IMR-90 (cell line): ENCODE measurements at regions not wholly inside any gene's neighbourhood (a gene's known extent, or its start where the extent isn't known, plus 50 kb on each side); places are given as distances from the start of the nearest gene placed in this dataset.

Experiments
- ATAC-seq: fragments of 200-7000 bp; cut with Tn5 transposase; 2 replicates; pipeline ENCODE4 v1.9.1; 2020; ENCODE audit warnings: low read depth, mild to moderate bottlenecking, moderate library complexity
- BruUV-seq: library from RNA; stranded (reverse); fragments of 400-500 nt; replicated peaks from 2 replicates; lab custom pipeline; 2021; lab: Mats Ljungman, UMichigan
- CTCF ChIA-PET: fragments of 300-600 bp; formaldehyde crosslinking; extraction: SDS; loops from one replicate; lab custom pipeline; 2021; ENCODE audit warnings: antibody characterized with exemption; lab: Yijun Ruan, JAX
- POLR2A ChIA-PET: fragments of 300-600 bp; sonication (Branson Sonifier 250); formaldehyde crosslinking; loops from one replicate; lab custom pipeline; 2022; ENCODE audit warnings: antibody characterized with exemption; ENCODE audit not compliant: unreplicated experiment; lab: Charles Lee
- DNase-seq: peaks from one replicate; pipeline ENCODE4 v3.0.0; 2013
- H2AFZ ChIP-seq: replicated peaks from 2 replicates; pipeline ENCODE3; 2013; ENCODE audit warnings: low read length, mild to moderate bottlenecking; ENCODE audit not compliant: poor library complexity
- H2AK5ac ChIP-seq: 2 replicates; pipeline ENCODE4 v1.6.1; 2013; ENCODE audit warnings: low read depth, low read length, inconsistent platforms
- H2AK9ac ChIP-seq: replicated peaks from 2 replicates; pipeline ENCODE3; 2013; ENCODE audit warnings: mild to moderate bottlenecking, low read depth, low read length, moderate library complexity; ENCODE audit not compliant: poor library complexity
- H2BK120ac ChIP-seq: 2 replicates; pipeline ENCODE4 v1.6.1; 2013; ENCODE audit warnings: low read depth, low read length, inconsistent platforms
- H2BK15ac ChIP-seq: 3 replicates; pipeline ENCODE4 v1.6.1; 2013; ENCODE audit warnings: low read depth, low read length, inconsistent platforms
- H2BK20ac ChIP-seq: 2 replicates; pipeline ENCODE4 v1.6.1; 2013; ENCODE audit warnings: low read depth, mild to moderate bottlenecking, inconsistent platforms, low read length, moderate library complexity
- H2BK5ac ChIP-seq: 2 replicates; pipeline ENCODE4 v1.6.1; 2013; ENCODE audit warnings: mild to moderate bottlenecking, low read depth, low read length, inconsistent platforms; ENCODE audit not compliant: poor library complexity, severe bottlenecking
- H3K14ac ChIP-seq: replicated peaks from 2 replicates; pipeline ENCODE4 v1.6.1; 2013; ENCODE audit warnings: low read depth, low read length, inconsistent platforms
- H3K18ac ChIP-seq: 2 replicates; pipeline ENCODE4 v1.6.1; 2013; ENCODE audit warnings: low read depth, low read length, control low read depth
- H3K23ac ChIP-seq: 2 replicates; pipeline ENCODE4 v1.6.1; 2013; ENCODE audit warnings: low read depth, low read length, inconsistent platforms
- H3K27ac ChIP-seq: 2 replicates; pipeline ENCODE4 v1.5.1; 2013; ENCODE audit warnings: mild to moderate bottlenecking, control low read depth, low read length; ENCODE audit not compliant: insufficient read depth
- H3K27me3 ChIP-seq: 2 replicates; pipeline ENCODE4 v1.6.1; 2013; ENCODE audit warnings: low read length; ENCODE audit not compliant: control insufficient read depth, insufficient read depth
- H3K36me3 ChIP-seq: 2 replicates; pipeline ENCODE4 v1.6.1; 2013; ENCODE audit warnings: low read length, mixed read lengths; ENCODE audit not compliant: control insufficient read depth, insufficient read depth
- H3K4ac ChIP-seq: 2 replicates; pipeline ENCODE4 v1.6.1; 2013; ENCODE audit warnings: low read depth, low read length, inconsistent platforms
- H3K4me1 ChIP-seq: 2 replicates; pipeline ENCODE4 v1.6.1; 2013; ENCODE audit warnings: low read length, mixed read lengths; ENCODE audit not compliant: control insufficient read depth, insufficient read depth
- H3K4me2 ChIP-seq: 2 replicates; pipeline ENCODE4 v1.6.1; 2013; ENCODE audit warnings: low read depth, mild to moderate bottlenecking, control low read depth, low read length, moderate library complexity
- H3K4me3 ChIP-seq: 2 replicates; pipeline ENCODE4 v1.5.1; 2013; ENCODE audit warnings: low read depth, mild to moderate bottlenecking, control low read depth, low read length, moderate library complexity; ENCODE audit not compliant: insufficient read depth
- H3K56ac ChIP-seq: 2 replicates; pipeline ENCODE4 v1.6.1; 2013; ENCODE audit warnings: low read length, inconsistent platforms; ENCODE audit not compliant: insufficient read depth; ENCODE audit errors: extremely low read depth
- H3K79me1 ChIP-seq, 2 experiments: 2 replicates each; pipeline ENCODE4 v1.6.1; 2013; ENCODE audit warnings: low read length in 2 of 2, inconsistent platforms in 1 of 2, low read depth in 1 of 2
- H3K9ac ChIP-seq: 2 replicates; pipeline ENCODE4 v1.6.1; 2013; ENCODE audit warnings: low read depth, low read length, control low read depth
- H3K9me1 ChIP-seq: 2 replicates; pipeline ENCODE4 v1.6.1; 2013; ENCODE audit warnings: low read length, inconsistent platforms; ENCODE audit not compliant: insufficient read depth
- H3K9me3 ChIP-seq: 2 replicates; pipeline ENCODE4 v1.6.1; 2013; ENCODE audit warnings: low read length; ENCODE audit not compliant: control insufficient read depth, insufficient read depth
- H4K20me1 ChIP-seq: 2 replicates; pipeline ENCODE4 v1.6.1; 2013; ENCODE audit warnings: low read length, inconsistent platforms; ENCODE audit not compliant: insufficient read depth
- H4K5ac ChIP-seq: 2 replicates; pipeline ENCODE4 v1.6.1; 2013; ENCODE audit warnings: mild to moderate bottlenecking, low read depth, low read length, control low read depth
- H4K8ac ChIP-seq, 2 experiments: 2 replicates each; pipeline ENCODE4 v1.6.1; 2013; ENCODE audit warnings: low read depth in 2 of 2, low read length in 2 of 2, control low read depth in 1 of 2, inconsistent platforms in 1 of 2
- H4K91ac ChIP-seq: 2 replicates; pipeline ENCODE4 v1.6.1; 2013; ENCODE audit warnings: low read depth, low read length, inconsistent platforms; ENCODE audit not compliant: insufficient read depth
- BHLHE40 ChIP-seq: fragments of 150-350 bp; IDR thresholded peaks from 2 replicates; pipeline ENCODE4 v1.6.1; 2016; ENCODE audit warnings: mild to moderate bottlenecking, low read depth, low read length
- CEBPB ChIP-seq: IDR thresholded peaks from 2 replicates; pipeline ENCODE4 v1.6.1; 2012; ENCODE audit warnings: low read depth, low read length, improper control_type of control experiment
- CHD1 ChIP-seq: IDR thresholded peaks from 2 replicates; pipeline ENCODE4 v1.6.1; 2012; ENCODE audit warnings: low read depth, low read length, improper control_type of control experiment
- FOS ChIP-seq: fragments of 150-350 bp; IDR thresholded peaks from 2 replicates; pipeline ENCODE4 v1.6.1; 2016; ENCODE audit warnings: low read depth, low read length
- MAFK ChIP-seq: IDR thresholded peaks from 2 replicates; pipeline ENCODE4 v1.6.1; 2012; ENCODE audit warnings: low read depth, low read length, improper control_type of control experiment
- MAZ ChIP-seq: IDR thresholded peaks from 2 replicates; pipeline ENCODE4 v1.6.1; 2012; ENCODE audit warnings: low read depth, mild to moderate bottlenecking, low read length, improper control_type of control experiment, moderate library complexity, borderline replicate concordance
- MXI1 ChIP-seq: IDR thresholded peaks from 2 replicates; pipeline ENCODE4 v1.6.1; 2012; ENCODE audit warnings: low read depth, mild to moderate bottlenecking, low read length, moderate library complexity, borderline replicate concordance
- NFE2L2 ChIP-seq: fragments of 150-350 bp; IDR thresholded peaks from 2 replicates; pipeline ENCODE4 v1.6.1; 2016; ENCODE audit warnings: low read depth, mild to moderate bottlenecking, low read length
- POLR2A ChIP-seq: IDR thresholded peaks from 2 replicates; pipeline ENCODE4 v1.6.1; 2012; ENCODE audit warnings: mild to moderate bottlenecking, low read depth, low read length
- RAD21 ChIP-seq: IDR thresholded peaks from 2 replicates; pipeline ENCODE4 v1.6.1; 2012; ENCODE audit warnings: low read length, improper control_type of control experiment
- RCOR1 ChIP-seq: IDR thresholded peaks from 2 replicates; pipeline ENCODE4 v1.6.1; 2012; ENCODE audit warnings: mild to moderate bottlenecking, low read length, improper control_type of control experiment; ENCODE audit not compliant: insufficient replicate concordance
- RFX5 ChIP-seq: IDR thresholded peaks from 2 replicates; pipeline ENCODE4 v1.8.0; 2012; ENCODE audit warnings: low read depth, mild to moderate bottlenecking, low read length, moderate library complexity
- SMC3 ChIP-seq: fragments of 150-350 bp; IDR thresholded peaks from 2 replicates; pipeline ENCODE4 v1.6.1; 2016; ENCODE audit warnings: low read depth, mild to moderate bottlenecking, antibody characterized with exemption, low read length, moderate library complexity
- WGBS, 2 experiments: methylation state at CpG; one replicate each; pipeline versions ENCODE4 v1.1.5 to v1.1.7; 2013; ENCODE audit warnings: missing lambda C conversion rate in 2 of 2; ENCODE audit not compliant: insufficient read length in 1 of 2; ENCODE audit errors: extremely low coverage in 2 of 2; 5-methylcytosine and 5-hydroxymethylcytosine counted together
- dilution Hi-C: fragments of 300-500 bp; cut with HindIII; formaldehyde crosslinking; loops from one replicate; pipeline ENCODE4 v1.14.3; 2018; ENCODE audit warnings: low sequenced_read_pairs; ENCODE audit not compliant: unreplicated experiment
- in situ Hi-C: fragments of 300-500 bp; cut with MboI; formaldehyde crosslinking; loops from 3 replicates; pipeline ENCODE4 v1.14.3; 2019; ENCODE audit warnings: low sequenced_read_pairs, inconsistent platforms, mixed read lengths
- intact Hi-C: fragments of 100-400 bp; cut with micrococcal nuclease; formaldehyde crosslinking; loops from 2 replicates; pipeline ENCODE4 v1.10.0; 2022
- TF ChIP-seq, protein P1 (sequence below): fragments of 150-350 bp; IDR thresholded peaks from 2 replicates; pipeline ENCODE4 v1.6.1; 2016; ENCODE audit warnings: low read depth, mild to moderate bottlenecking, low read length, moderate library complexity, borderline replicate concordance
- TF ChIP-seq, protein P2 (sequence below): fragments of 150-350 bp; IDR thresholded peaks from 2 replicates; pipeline ENCODE4 v1.6.1; 2017; ENCODE audit warnings: mild to moderate bottlenecking, antibody characterized with exemption, low read length, low read depth
- TF ChIP-seq, protein P3 (sequence below): conservative IDR thresholded peaks from 2 replicates; pipeline ENCODE4 v1.5.1; 2012; ENCODE audit warnings: mild to moderate bottlenecking, low read depth, low read length, improper control_type of control experiment

DNA sequence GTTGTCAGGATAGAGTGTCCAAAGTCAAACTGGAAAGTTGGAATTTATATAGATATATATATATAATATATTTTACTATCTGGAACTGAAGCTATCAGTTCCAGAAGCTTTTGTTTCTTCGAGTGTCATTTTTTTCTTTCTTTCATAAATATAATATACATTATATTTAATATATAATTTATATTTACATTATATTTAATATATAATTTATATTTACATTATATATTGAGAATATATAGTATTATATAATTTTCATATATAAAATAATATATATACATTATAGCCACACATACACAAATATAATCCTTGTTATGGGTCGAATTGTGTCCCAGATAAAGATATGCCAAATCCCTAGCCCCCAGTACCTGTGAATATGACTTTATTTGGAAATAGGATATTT, 842.3 kb upstream of the LRRC4C start:
- no peak for TF ChIP-seq MXI1
- no peak for TF ChIP-seq CEBPB
- TF ChIP-seq, protein P1, sequence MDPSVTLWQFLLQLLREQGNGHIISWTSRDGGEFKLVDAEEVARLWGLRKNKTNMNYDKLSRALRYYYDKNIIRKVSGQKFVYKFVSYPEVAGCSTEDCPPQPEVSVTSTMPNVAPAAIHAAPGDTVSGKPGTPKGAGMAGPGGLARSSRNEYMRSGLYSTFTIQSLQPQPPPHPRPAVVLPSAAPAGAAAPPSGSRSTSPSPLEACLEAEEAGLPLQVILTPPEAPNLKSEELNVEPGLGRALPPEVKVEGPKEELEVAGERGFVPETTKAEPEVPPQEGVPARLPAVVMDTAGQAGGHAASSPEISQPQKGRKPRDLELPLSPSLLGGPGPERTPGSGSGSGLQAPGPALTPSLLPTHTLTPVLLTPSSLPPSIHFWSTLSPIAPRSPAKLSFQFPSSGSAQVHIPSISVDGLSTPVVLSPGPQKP = no peak
- TF ChIP-seq RCOR1 = no peak
- no peak for TF ChIP-seq BHLHE40
- TF ChIP-seq NFE2L2 = no peak
- TF ChIP-seq, protein P2, sequence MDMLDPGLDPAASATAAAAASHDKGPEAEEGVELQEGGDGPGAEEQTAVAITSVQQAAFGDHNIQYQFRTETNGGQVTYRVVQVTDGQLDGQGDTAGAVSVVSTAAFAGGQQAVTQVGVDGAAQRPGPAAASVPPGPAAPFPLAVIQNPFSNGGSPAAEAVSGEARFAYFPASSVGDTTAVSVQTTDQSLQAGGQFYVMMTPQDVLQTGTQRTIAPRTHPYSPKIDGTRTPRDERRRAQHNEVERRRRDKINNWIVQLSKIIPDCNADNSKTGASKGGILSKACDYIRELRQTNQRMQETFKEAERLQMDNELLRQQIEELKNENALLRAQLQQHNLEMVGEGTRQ = no peak
- TF ChIP-seq POLR2A = no peak
- no peak for TF ChIP-seq RFX5
- no peak for TF ChIP-seq MAFK
- TF ChIP-seq FOS = no peak
- TF ChIP-seq CHD1 = no peak
- TF ChIP-seq SMC3 = no peak
- TF ChIP-seq MAZ = no peak
- TF ChIP-seq, protein P3, sequence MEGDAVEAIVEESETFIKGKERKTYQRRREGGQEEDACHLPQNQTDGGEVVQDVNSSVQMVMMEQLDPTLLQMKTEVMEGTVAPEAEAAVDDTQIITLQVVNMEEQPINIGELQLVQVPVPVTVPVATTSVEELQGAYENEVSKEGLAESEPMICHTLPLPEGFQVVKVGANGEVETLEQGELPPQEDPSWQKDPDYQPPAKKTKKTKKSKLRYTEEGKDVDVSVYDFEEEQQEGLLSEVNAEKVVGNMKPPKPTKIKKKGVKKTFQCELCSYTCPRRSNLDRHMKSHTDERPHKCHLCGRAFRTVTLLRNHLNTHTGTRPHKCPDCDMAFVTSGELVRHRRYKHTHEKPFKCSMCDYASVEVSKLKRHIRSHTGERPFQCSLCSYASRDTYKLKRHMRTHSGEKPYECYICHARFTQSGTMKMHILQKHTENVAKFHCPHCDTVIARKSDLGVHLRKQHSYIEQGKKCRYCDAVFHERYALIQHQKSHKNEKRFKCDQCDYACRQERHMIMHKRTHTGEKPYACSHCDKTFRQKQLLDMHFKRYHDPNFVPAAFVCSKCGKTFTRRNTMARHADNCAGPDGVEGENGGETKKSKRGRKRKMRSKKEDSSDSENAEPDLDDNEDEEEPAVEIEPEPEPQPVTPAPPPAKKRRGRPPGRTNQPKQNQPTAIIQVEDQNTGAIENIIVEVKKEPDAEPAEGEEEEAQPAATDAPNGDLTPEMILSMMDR = no peak
- TF ChIP-seq RAD21 = no peak
- Histone ChIP-seq H2BK120ac (no peak overlapping the region), H3K27me3 (no peaks in the 10 kb centered on the region), H3K79me1 (no peaks in the 10 kb centered on the region), H3K4me1 (no peaks in the 10 kb centered on the region), H2BK5ac (no peak overlapping the region), H3K4ac (no peak overlapping the region), H2AFZ (no peak overlapping the region), H3K27ac (no peak overlapping the region), H4K8ac (no peak overlapping the region), H4K5ac (no peak overlapping the region), H3K4me3 (no peak overlapping the region), H2BK15ac (no peak overlapping the region), H3K9me1 (no peaks in the 10 kb centered on the region), H4K91ac (no peak overlapping the region), H4K20me1 (no peaks in the 10 kb centered on the region), H3K23ac (no peak overlapping the region), H2AK9ac (no peak overlapping the region), H3K36me3 (no peaks in the 10 kb centered on the region), H3K4me2 (no peak overlapping the region), H3K9ac (no peak overlapping the region), H3K56ac (no peak overlapping the region), H3K9me3 (no peaks in the 10 kb centered on the region), H3K18ac (no peak overlapping the region), H2AK5ac (no peak overlapping the region), H2BK20ac (no peak overlapping the region), H3K14ac (no peak overlapping the region)
- no CpG with 5 or more reads among the region's 2 CpGs for WGBS, 2 experiments
- intact Hi-C loops = no loop called here
- dilution Hi-C loops = no loop called here
- no TSS peak for BruUV-seq
- ATAC-seq (no peak), DNase-seq (no peak)
- ChIA-PET CTCF (no interaction called here), POLR2A (no interaction called here)
- in situ Hi-C loops = no loop called here
